CD4-positive, alpha-beta T cell (primary cell): ENCODE measurements at regions not wholly inside any gene's neighbourhood (a gene's known extent, or its start where the extent isn't known, plus 50 kb on each side); places are given as distances from the start of the nearest gene placed in this dataset.

ENCODE experiments used
- ATAC-seq: fragments of 200-7000 bp; cut with Tn5 transposase; one replicate; pipeline ENCODE4 v1.10.0; 2022; ENCODE audit warnings: mild to moderate bottlenecking; ENCODE audit not compliant: poor library complexity
- CTCF ChIA-PET: fragments of 350-600 bp; sonication (Branson Sonifier 250); formaldehyde crosslinking; loops from one replicate; lab custom pipeline; 2021; ENCODE audit warnings: antibody characterized with exemption, inconsistent platforms; lab: Charles Lee
- POLR2A ChIA-PET: fragments of 350-600 bp; sonication (Branson Sonifier 250); formaldehyde crosslinking; loops from one replicate; lab custom pipeline; 2021; ENCODE audit warnings: antibody characterized with exemption, inconsistent platforms; lab: Charles Lee
- DNase-seq, 14 experiments: peaks; one replicate each; pipeline ENCODE4 v3.0.0-alpha.2; 2013 to 2020; ENCODE audit warnings: mixed read lengths in 2 of 14
- H3K27ac ChIP-seq, 2 donors: one replicate each; pipeline versions ENCODE4 v1.5.1 to v1.7.0; 2013; ENCODE audit warnings: low read length in 2 of 2, low read depth in 1 of 2, mild to moderate bottlenecking in 1 of 2
- H3K27me3 ChIP-seq, 2 experiments: 1 replicate in 1 of 2; 2 replicates in 1 of 2; pipeline versions ENCODE4 v1.6.1 to v1.7.0; 2013; ENCODE audit warnings: low read length in 2 of 2, control low read depth in 1 of 2, mild to moderate bottlenecking in 1 of 2, moderate library complexity in 1 of 2; ENCODE audit not compliant: insufficient read depth in 2 of 2, control insufficient read depth in 1 of 2
- H3K36me3 ChIP-seq: one replicate; pipeline ENCODE4 v1.6.1; 2013; ENCODE audit warnings: low read length, control low read depth; ENCODE audit not compliant: insufficient read depth
- H3K4me1 ChIP-seq: one replicate; pipeline ENCODE4 v1.6.1; 2013; ENCODE audit warnings: low read length, control low read depth; ENCODE audit not compliant: insufficient read depth
- H3K4me3 ChIP-seq: one replicate; pipeline ENCODE4 v1.5.1; 2013; ENCODE audit warnings: mild to moderate bottlenecking, low read length, moderate library complexity
- H3K9me3 ChIP-seq, 2 experiments: 1 replicate in 1 of 2; 2 replicates in 1 of 2; pipeline versions ENCODE4 v1.6.1 to v1.7.0; 2013; ENCODE audit warnings: low read length in 2 of 2, mild to moderate bottlenecking in 2 of 2, control low read depth in 1 of 2, moderate library complexity in 1 of 2; ENCODE audit not compliant: control insufficient read depth in 1 of 2, insufficient read depth in 1 of 2
- H3K27ac Mint-ChIP-seq: one replicate; pipeline ENCODE4 v1.8.0; 2020; ENCODE audit warnings: mixed read lengths
- H3K27me3 Mint-ChIP-seq: one replicate; pipeline ENCODE4 v1.8.0; 2021; ENCODE audit warnings: mixed read lengths
- H3K36me3 Mint-ChIP-seq: one replicate; pipeline ENCODE4 v1.8.0; 2021; ENCODE audit warnings: low read depth, mixed read lengths
- H3K4me1 Mint-ChIP-seq: one replicate; pipeline ENCODE4 v1.8.0; 2021; ENCODE audit warnings: low read depth, mixed read lengths
- H3K4me3 Mint-ChIP-seq: one replicate; pipeline ENCODE4 v1.8.0; 2020; ENCODE audit warnings: mild to moderate bottlenecking, mixed read lengths
- H3K9me3 Mint-ChIP-seq: one replicate; pipeline ENCODE4 v1.8.0; 2020; ENCODE audit warnings: mixed read lengths
- intact Hi-C, 2 experiments: fragments of 100-400 bp; cut with DNase I in 1 of 2; cut with micrococcal nuclease in 1 of 2; formaldehyde crosslinking; loops; one replicate each; pipeline versions ENCODE4 v1.15.1 to v1.9.0; 2023 to 2025; cut with DNase I, micrococcal nuclease
- TF ChIP-seq, protein P1 (sequence below): fragments of 200-600 bp; IDR thresholded peaks from one replicate; pipeline ENCODE4 v1.8.0; 2022; ENCODE audit warnings: antibody characterized with exemption, mild to moderate bottlenecking

DNA sequence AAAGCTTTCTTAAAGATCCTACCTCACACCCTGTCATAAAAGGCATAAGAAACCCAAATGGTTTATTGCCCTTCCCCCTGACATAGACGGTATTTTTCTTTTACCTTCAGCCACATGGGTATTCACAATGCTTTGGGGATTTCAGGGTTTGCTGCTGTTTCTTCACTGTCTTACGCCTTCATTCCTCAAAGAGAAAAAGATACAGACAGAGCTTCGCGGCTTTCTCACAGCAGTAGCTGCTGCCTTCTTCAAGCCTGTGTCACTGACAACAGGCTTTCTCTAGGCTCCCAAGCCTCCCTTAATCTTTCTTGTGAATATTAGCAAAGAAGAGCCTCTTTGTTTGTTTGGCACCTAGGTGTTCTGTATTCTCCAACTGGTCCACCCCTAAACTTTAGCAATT, 197.4 kb upstream of the ARID2 start:
- no peaks in the 10 kb centered on the region for H3K27me3 ChIP-seq
- no peak for ATAC-seq
- intact Hi-C loops = no loop called here
- no peak overlapping the region for H3K27ac ChIP-seq
- H3K4me3 ChIP-seq = no peak overlapping the region
- Mint-ChIP-seq H3K27me3 (peaks cover 18% of the 10 kb centered on the region), H3K36me3 (no peaks in the 10 kb centered on the region), H3K4me1 (no peaks in the 10 kb centered on the region), H3K4me3 (no peak overlapping the region), H3K27ac (no peak overlapping the region), H3K9me3 (peaks cover 6% of the 10 kb centered on the region)
- H3K36me3 ChIP-seq = no peaks in the 10 kb centered on the region
- H3K4me1 ChIP-seq = no peaks in the 10 kb centered on the region
- no peak for DNase-seq
- ChIA-PET CTCF (no interaction called here), POLR2A (interaction anchor here (1.0 kb wide), 1 partner anchor 12 kb away, joined by 4 read pairs; no protein-coding TSS in a partner anchor)
- peaks cover 0 to 8% of the 10 kb centered on the region in 2 experiments for H3K9me3 ChIP-seq
- TF ChIP-seq, protein P1, sequence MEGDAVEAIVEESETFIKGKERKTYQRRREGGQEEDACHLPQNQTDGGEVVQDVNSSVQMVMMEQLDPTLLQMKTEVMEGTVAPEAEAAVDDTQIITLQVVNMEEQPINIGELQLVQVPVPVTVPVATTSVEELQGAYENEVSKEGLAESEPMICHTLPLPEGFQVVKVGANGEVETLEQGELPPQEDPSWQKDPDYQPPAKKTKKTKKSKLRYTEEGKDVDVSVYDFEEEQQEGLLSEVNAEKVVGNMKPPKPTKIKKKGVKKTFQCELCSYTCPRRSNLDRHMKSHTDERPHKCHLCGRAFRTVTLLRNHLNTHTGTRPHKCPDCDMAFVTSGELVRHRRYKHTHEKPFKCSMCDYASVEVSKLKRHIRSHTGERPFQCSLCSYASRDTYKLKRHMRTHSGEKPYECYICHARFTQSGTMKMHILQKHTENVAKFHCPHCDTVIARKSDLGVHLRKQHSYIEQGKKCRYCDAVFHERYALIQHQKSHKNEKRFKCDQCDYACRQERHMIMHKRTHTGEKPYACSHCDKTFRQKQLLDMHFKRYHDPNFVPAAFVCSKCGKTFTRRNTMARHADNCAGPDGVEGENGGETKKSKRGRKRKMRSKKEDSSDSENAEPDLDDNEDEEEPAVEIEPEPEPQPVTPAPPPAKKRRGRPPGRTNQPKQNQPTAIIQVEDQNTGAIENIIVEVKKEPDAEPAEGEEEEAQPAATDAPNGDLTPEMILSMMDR = no peak

DNA sequence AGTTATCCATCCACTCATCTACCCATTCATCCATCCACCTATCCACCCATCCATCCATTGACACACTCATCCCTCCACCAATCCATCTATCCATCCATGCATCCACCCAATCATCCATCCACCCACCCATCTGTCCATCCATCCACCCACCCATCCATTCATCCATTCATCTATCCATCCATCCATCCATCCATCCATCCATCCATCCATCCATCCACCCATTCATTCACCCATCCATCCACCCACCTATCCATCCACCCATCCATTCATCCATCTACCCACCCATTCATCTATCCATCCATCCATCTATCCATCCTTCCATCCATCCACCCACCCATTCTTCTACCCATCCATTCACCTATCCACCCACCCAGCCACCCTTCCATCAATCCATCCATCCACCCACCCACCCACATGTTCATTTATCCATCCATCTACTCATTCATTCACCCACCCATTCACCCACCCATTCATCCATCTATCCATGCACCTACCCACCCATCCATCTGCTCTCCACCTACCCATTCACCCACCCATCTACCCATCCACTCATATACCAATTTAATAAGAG, 193.8 kb upstream of the ARID2 start:
- H3K27me3 Mint-ChIP-seq = peaks cover 19% of the 10 kb centered on the region

DNA sequence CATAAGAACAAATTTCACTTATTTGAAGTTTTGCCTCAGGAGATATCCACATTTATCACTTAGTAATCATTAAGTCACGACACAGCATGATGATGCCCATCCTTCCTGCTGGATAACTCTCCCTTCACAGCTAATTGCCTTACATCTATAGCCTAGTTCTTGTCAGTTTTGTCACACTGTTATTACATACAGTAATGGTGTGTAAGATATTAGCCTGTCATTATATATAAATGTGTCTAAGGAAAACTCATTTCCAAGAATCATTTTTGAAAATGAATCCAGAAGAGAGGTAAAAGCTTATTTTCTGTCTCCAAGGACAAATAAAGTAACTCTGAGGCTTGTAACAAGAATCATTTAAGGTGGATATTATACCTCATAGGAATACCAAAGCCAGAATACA, 193.2 kb upstream of the ARID2 start:
- H3K4me3 Mint-ChIP-seq = no peak overlapping the region
- H3K4me1 Mint-ChIP-seq = no peaks in the 10 kb centered on the region
- Histone ChIP-seq H3K4me3 (no peak overlapping the region), H3K27me3 (no peaks in the 10 kb centered on the region), H3K9me3 (no peaks in the 10 kb centered on the region), H3K27ac (no peak overlapping the region), H3K4me1 (no peaks in the 10 kb centered on the region), H3K36me3 (no peaks in the 10 kb centered on the region)
- ATAC-seq (no peak), DNase-seq (no peak)
- H3K9me3 Mint-ChIP-seq = no peaks in the 10 kb centered on the region
- intact Hi-C loops = no loop called here
- TF ChIP-seq, protein P1 = no peak
- ChIA-PET POLR2A (no interaction called here), CTCF (no interaction called here)
- H3K27ac Mint-ChIP-seq = no peak overlapping the region
- no peaks in the 10 kb centered on the region for H3K36me3 Mint-ChIP-seq
- H3K27me3 Mint-ChIP-seq = peaks cover 19% of the 10 kb centered on the region

More for the DNA sequence above, 193.8 kb upstream of the ARID2 start:
- Mint-ChIP-seq H3K4me1 (no peaks in the 10 kb centered on the region), H3K27ac (no peak overlapping the region), H3K36me3 (no peaks in the 10 kb centered on the region), H3K4me3 (no peak overlapping the region), H3K9me3 (no peaks in the 10 kb centered on the region)
- intact Hi-C loops = no loop called here
- H3K36me3 ChIP-seq = no peaks in the 10 kb centered on the region
- no peaks in the 10 kb centered on the region for H3K4me1 ChIP-seq
- ChIA-PET POLR2A (no interaction called here), CTCF (no interaction called here)
- DNase-seq (no peak), ATAC-seq (no peak)
- no peak overlapping the region for H3K4me3 ChIP-seq
- TF ChIP-seq, protein P1 = no peak
- no peaks in the 10 kb centered on the region for H3K9me3 ChIP-seq
- H3K27me3 ChIP-seq = no peaks in the 10 kb centered on the region
- no peak overlapping the region for H3K27ac ChIP-seq
